Ishikawa (cell line): ENCODE measurements at regions not wholly inside any gene's neighbourhood (a gene's known extent, or its start where the extent isn't known, plus 50 kb on each side); places are given as distances from the start of the nearest gene placed in this dataset.

ENCODE experiments used
- CEBPB ChIP-seq: IDR thresholded peaks from 2 replicates; pipeline ENCODE4 v1.6.1; 2012
- CREB1 ChIP-seq: IDR thresholded peaks from 2 replicates; pipeline ENCODE4 v1.6.1; 2012; ENCODE audit warnings: low read depth
- EGR1 ChIP-seq: IDR thresholded peaks from 2 replicates; pipeline ENCODE4 v1.6.1; 2012
- EP300 ChIP-seq: IDR thresholded peaks from 2 replicates; pipeline ENCODE4 v1.6.1; 2012; ENCODE audit warnings: borderline replicate concordance
- FOXM1 ChIP-seq: IDR thresholded peaks from 2 replicates; pipeline ENCODE4 v1.6.1; 2012; ENCODE audit warnings: low read depth, borderline replicate concordance
- NFIC ChIP-seq: IDR thresholded peaks from 2 replicates; pipeline ENCODE4 v1.6.1; 2012
- RAD21 ChIP-seq: IDR thresholded peaks from 2 replicates; pipeline ENCODE4 v1.6.1; 2012; ENCODE audit warnings: low read depth
- REST ChIP-seq: IDR thresholded peaks from 2 replicates; pipeline ENCODE4 v1.6.1; 2012; ENCODE audit warnings: low read depth, mild to moderate bottlenecking
- TAF1 ChIP-seq: IDR thresholded peaks from 2 replicates; pipeline ENCODE4 v1.6.1; 2012; ENCODE audit warnings: low read depth, mild to moderate bottlenecking
- TCF12 ChIP-seq: IDR thresholded peaks from 2 replicates; pipeline ENCODE4 v1.6.1; 2012; ENCODE audit warnings: low read depth
- TEAD4 ChIP-seq: IDR thresholded peaks from 2 replicates; pipeline ENCODE4 v1.6.1; 2012
- USF1 ChIP-seq: IDR thresholded peaks from 2 replicates; pipeline ENCODE4 v1.6.1; 2012
- YY1 ChIP-seq: IDR thresholded peaks from 2 replicates; pipeline ENCODE4 v1.6.1; 2012; ENCODE audit warnings: low read depth
- ZBTB7A ChIP-seq: IDR thresholded peaks from 2 replicates; pipeline ENCODE4 v1.6.1; 2012; ENCODE audit warnings: low read depth
- TF ChIP-seq, protein P1 (sequence below): IDR thresholded peaks from 2 replicates; pipeline ENCODE4 v1.6.1; 2012

DNA sequence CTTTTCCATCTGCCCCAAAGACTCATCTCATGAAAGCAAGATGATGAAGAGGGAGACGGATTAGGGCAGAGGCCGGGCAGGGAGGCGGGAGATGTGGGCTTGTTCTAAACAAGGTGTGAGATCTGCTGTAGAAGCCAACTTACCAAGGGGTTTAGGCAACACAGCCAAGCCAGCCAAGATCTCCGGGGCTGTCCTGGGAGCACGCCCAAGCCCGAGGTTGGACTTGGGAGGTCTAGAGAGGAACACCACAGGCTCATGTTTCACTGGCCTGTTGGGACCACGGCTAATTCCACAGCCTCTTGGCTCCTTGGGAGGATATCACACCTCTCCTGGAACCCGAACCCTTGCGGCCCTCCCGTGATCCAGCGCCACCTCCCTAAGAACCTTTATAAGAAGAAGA lies 171.4 kb downstream of the CRLF2 start:
- TF ChIP-seq REST (no peak), RAD21 (no peak), EGR1 (no peak), TEAD4 (no peak), CREB1 (no peak), NFIC (no peak), TCF12 (no peak), USF1 (no peak), TAF1 (no peak), YY1 (no peak), EP300 (no peak)
- TF ChIP-seq, protein P1, sequence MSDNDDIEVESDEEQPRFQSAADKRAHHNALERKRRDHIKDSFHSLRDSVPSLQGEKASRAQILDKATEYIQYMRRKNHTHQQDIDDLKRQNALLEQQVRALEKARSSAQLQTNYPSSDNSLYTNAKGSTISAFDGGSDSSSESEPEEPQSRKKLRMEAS = no peak

DNA sequence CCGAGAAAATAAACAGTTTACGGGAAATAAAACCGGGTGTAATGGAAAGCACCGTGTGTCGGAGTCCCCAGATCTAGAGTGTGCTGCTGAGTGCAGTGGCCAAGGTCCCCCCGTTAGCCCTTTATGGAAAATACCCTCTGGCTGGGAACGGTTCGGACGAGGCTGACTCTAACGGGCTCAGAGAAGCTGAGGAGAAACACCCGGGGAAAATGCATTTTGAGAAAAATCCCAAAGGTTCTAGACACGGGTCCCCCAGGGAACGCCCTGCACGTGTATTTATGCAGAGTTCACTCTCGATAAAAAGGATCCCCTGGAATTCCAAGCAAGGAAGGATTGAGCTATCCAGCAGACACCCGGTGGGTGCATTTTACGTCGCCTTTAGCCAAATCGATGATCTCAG lies 177.2 kb downstream of the CRLF2 start:
- no peak for TF ChIP-seq REST
- no peak for TF ChIP-seq CREB1
- no peak for TF ChIP-seq EGR1
- TF ChIP-seq CEBPB = no peak
- no peak for TF ChIP-seq USF1
- TF ChIP-seq NFIC = no peak
- TF ChIP-seq TEAD4 = no peak
- TF ChIP-seq FOXM1 = no peak
- TF ChIP-seq, protein P1 = no peak
- TF ChIP-seq TCF12 = no peak
- no peak for TF ChIP-seq YY1
- no peak for TF ChIP-seq TAF1
- no peak for TF ChIP-seq RAD21
- no peak for TF ChIP-seq EP300
- no peak for TF ChIP-seq ZBTB7A

DNA sequence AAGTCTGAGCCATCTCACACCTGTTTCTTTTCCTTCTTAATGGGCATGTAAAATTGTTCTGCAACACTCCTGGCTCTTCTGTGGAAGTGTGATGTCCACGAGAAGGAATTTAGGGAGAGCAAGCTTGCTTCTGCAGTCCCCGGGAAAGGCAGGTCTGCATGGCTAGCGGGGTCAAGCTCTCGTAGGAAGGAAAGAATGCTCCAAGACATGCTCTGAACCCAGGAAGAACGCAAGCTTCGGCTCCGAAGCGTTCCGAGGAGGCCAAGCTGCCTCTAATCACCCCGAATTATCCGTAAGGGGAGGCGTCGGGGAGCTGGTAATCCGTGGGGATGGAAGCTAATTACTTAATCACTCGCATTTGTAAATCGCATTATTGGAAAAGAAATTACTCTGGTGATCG lies 177.7 kb downstream of the CRLF2 start:
- TF ChIP-seq TAF1 (no peak), YY1 (no peak), FOXM1 (no peak), CREB1 (no peak), EGR1 (no peak), CEBPB (no peak), RAD21 (no peak), REST (no peak), TEAD4 (no peak), ZBTB7A (no peak), USF1 (no peak), NFIC (no peak), EP300 (no peak)
- TF ChIP-seq, protein P1 = no peak

DNA sequence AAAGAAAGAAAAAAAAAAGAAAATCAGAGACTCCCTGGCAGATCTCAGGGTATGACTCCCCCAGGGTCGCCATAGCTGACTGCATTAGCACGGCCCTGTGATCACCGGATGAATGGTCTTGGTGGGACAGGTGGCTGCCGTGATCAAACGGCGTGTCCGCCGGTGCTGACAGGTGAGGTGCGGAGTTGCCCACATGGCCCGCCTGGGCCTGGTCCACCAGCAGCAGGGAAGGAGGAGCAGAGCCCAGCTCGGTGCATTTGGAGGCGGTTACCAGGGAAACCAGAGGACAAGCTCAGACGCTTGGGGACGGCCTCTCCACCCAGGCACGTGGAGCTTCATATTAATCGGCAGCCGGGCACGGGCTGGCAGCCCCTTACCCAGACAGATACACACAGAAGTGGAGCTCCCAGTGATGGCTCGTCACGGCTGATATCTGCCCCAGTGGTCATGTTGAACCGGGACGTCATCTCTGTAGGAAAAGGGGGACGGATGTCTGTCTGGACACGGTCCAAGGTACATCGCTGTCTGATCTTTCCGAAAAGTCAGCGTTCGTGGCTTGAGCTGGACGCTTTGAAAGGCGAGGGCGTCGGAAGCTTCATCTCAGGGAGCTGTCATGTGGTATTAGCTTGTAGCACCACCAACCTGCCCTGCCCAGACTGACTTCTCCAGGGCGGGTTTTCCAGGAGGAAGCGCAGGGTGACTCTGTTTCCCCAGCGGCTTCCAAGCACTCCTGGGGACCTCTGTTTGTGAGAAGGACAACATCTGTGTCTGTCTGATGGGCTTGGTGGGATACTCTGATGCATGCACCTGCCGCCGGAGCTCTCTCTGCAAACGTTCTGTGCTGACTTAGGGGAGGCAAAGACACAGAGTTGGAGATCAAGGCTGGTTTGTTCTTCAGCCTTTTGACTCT lies 180.7 kb downstream of the CRLF2 start:
- TF ChIP-seq TEAD4 (no peak), FOXM1 (no peak), USF1 (no peak), CEBPB (no peak), YY1 (no peak), RAD21 (no peak), TCF12 (no peak), REST (no peak)
- TF ChIP-seq, protein P1 = no peak
